Endothelial cell of umbilical vein (primary cell): ENCODE measurements at regions not wholly inside any gene's neighbourhood (a gene's known extent, or its start where the extent isn't known, plus 50 kb on each side); places are given as distances from the start of the nearest gene placed in this dataset.

Experiments used
- BruUV-seq: library from RNA; stranded (reverse); fragments of 400-500 nt; replicated peaks from 2 replicates; lab custom pipeline; 2021; lab: Mats Ljungman, UMichigan
- CTCF ChIA-PET: fragments of 300-600, 350-600 bp; sonication (Branson Sonifier 250); formaldehyde crosslinking; loops from one replicate; lab custom pipeline; 2021; ENCODE audit warnings: antibody characterized with exemption, inconsistent platforms; lab: Charles Lee
- POLR2A ChIA-PET: fragments of 300-600, 350-600 bp; sonication (Branson Sonifier 250); formaldehyde crosslinking; loops from one replicate; lab custom pipeline; 2021; ENCODE audit warnings: antibody characterized with exemption, inconsistent platforms; lab: Charles Lee
- DNase-seq: peaks from one replicate; pipeline ENCODE4 v3.0.0-alpha.2; 2011; ENCODE audit warnings: low read depth, low spot score
- FAIRE-seq: peaks from 2 replicates; lab custom pipeline; 2011; peaks lifted over from hg19 to GRCh38; lab: Jason Lieb, UNC
- H2AFZ ChIP-seq: 2 replicates; pipeline ENCODE4 v1.6.0; 2012; ENCODE audit warnings: low read depth, low read length, control low read depth, inconsistent platforms
- H3K27ac ChIP-seq: 2 replicates; pipeline ENCODE4 v1.5.1; 2011; ENCODE audit warnings: low read depth, mild to moderate bottlenecking, control low read depth, low read length, moderate library complexity; ENCODE audit not compliant: insufficient read depth
- H3K27me3 ChIP-seq, 2 experiments: 2 replicates each; pipeline versions ENCODE4 v1.6.0 to v1.6.1; 2011; ENCODE audit warnings: low read length in 2 of 2, mixed read lengths in 1 of 2; ENCODE audit not compliant: control insufficient read depth in 2 of 2, insufficient read depth in 2 of 2
- H3K36me3 ChIP-seq, 2 experiments: 2 replicates in 1 of 2; 3 replicates in 1 of 2; pipeline ENCODE4 v1.5.1; 2011; ENCODE audit warnings: low read length in 2 of 2, mild to moderate bottlenecking in 1 of 2, moderate library complexity in 1 of 2; ENCODE audit not compliant: control insufficient read depth in 2 of 2, insufficient read depth in 2 of 2; ENCODE audit errors: extremely low read depth in 1 of 2
- H3K4me1 ChIP-seq: 3 replicates; pipeline ENCODE4 v1.5.1; 2011; ENCODE audit warnings: mild to moderate bottlenecking, low read length; ENCODE audit not compliant: control insufficient read depth, insufficient read depth; ENCODE audit errors: extremely low read depth
- H3K4me2 ChIP-seq: 2 replicates; pipeline ENCODE4 v1.6.1; 2011; ENCODE audit warnings: low read length, control low read depth, mixed read lengths; ENCODE audit not compliant: insufficient read depth
- H3K4me3 ChIP-seq, 3 experiments: fragments of 200-600 bp in 1 of 3; sonication (generic), shearing (Covaris generic) in 1 of 3; replicated peaks in 1 of 3; 2 replicates each; pipeline ENCODE4 v1.5.1; 2011 to 2016; ENCODE audit warnings: control low read depth in 3 of 3, low read length in 3 of 3, mild to moderate bottlenecking in 2 of 3, inconsistent platforms in 1 of 3, low read depth in 1 of 3, moderate library complexity in 1 of 3; ENCODE audit not compliant: insufficient read depth in 1 of 3
- H3K79me2 ChIP-seq: 2 replicates; pipeline ENCODE4 v1.6.0; 2012; ENCODE audit warnings: low read length, inconsistent platforms; ENCODE audit not compliant: control insufficient read depth, insufficient read depth
- H3K9ac ChIP-seq: replicated peaks from 2 replicates; pipeline ENCODE3; 2011; ENCODE audit warnings: low read length, control low read depth; ENCODE audit not compliant: insufficient read depth; ENCODE audit errors: extremely low read depth
- H3K9me1 ChIP-seq: replicated peaks from 3 replicates; pipeline ENCODE4 v1.6.0; 2011; ENCODE audit warnings: mild to moderate bottlenecking, low read length; ENCODE audit not compliant: control insufficient read depth, insufficient read depth; ENCODE audit errors: extremely low read depth
- H3K9me3 ChIP-seq: replicated peaks from 2 replicates; pipeline ENCODE4 v1.5.1; 2012; ENCODE audit warnings: low read length, inconsistent platforms; ENCODE audit not compliant: control insufficient read depth, insufficient read depth
- H4K20me1 ChIP-seq: replicated peaks from 2 replicates; pipeline ENCODE3; 2011; ENCODE audit warnings: mild to moderate bottlenecking, low read length; ENCODE audit not compliant: control insufficient read depth, insufficient read depth; ENCODE audit errors: extremely low read depth
- EZH2 ChIP-seq: IDR thresholded peaks from 2 replicates; pipeline ENCODE4 v1.6.1; 2012; ENCODE audit warnings: borderline replicate concordance, low read depth, mild to moderate bottlenecking, moderate library complexity, low read length, inconsistent platforms; ENCODE audit not compliant: severe bottlenecking
- FOS ChIP-seq: IDR thresholded peaks from 2 replicates; pipeline ENCODE4 v1.6.1; 2011; ENCODE audit warnings: mild to moderate bottlenecking, low read length, moderate library complexity, borderline replicate concordance; ENCODE audit not compliant: insufficient read depth
- GATA2 ChIP-seq: IDR thresholded peaks from 2 replicates; pipeline ENCODE4 v1.7.0; 2011; ENCODE audit warnings: low read depth, mild to moderate bottlenecking, moderate library complexity, mixed read lengths, low read length; ENCODE audit not compliant: insufficient read length, insufficient read depth
- JUN ChIP-seq: IDR thresholded peaks from 2 replicates; pipeline ENCODE4 v1.6.1; 2011; ENCODE audit warnings: borderline replicate concordance, low read depth; ENCODE audit not compliant: insufficient read length, insufficient read depth
- MAX ChIP-seq: IDR thresholded peaks from 2 replicates; pipeline ENCODE4 v1.6.1; 2011; ENCODE audit not compliant: insufficient read depth, insufficient read length
- MYC ChIP-seq: IDR thresholded peaks from one replicate; pipeline ENCODE4 v1.6.1; 2011; ENCODE audit warnings: mild to moderate bottlenecking, low read depth, low read length
- POLR2A ChIP-seq: IDR thresholded peaks from 2 replicates; pipeline ENCODE4 v1.6.1; 2012; ENCODE audit warnings: low read depth, mild to moderate bottlenecking, control low read depth, low read length
- POLR2AphosphoS5 ChIP-seq: IDR thresholded peaks from 2 replicates; pipeline ENCODE4 v1.6.1; 2012; ENCODE audit warnings: low read depth, mild to moderate bottlenecking, control low read depth, low read length, moderate library complexity; ENCODE audit not compliant: insufficient read depth
- dilution Hi-C: fragments of 300-500 bp; cut with MboI; formaldehyde crosslinking; loops from one replicate; pipeline ENCODE4 v1.15.0; 2019; ENCODE audit warnings: low sequenced_read_pairs; ENCODE audit not compliant: extremely low pct_ligation_motif_present
- intact Hi-C: fragments of 100-400 bp; cut with micrococcal nuclease; formaldehyde crosslinking; loops from one replicate; pipeline ENCODE4 v1.10.0; 2022
- TF ChIP-seq, protein P1 (sequence below), 2 donors: IDR thresholded peaks; 1 replicate in 1 of 2; 2 replicates in 1 of 2; pipeline ENCODE4 v1.5.1; 2011; ENCODE audit warnings: low read length in 2 of 2, mild to moderate bottlenecking in 2 of 2, moderate library complexity in 2 of 2, control low read depth in 1 of 2, inconsistent platforms in 1 of 2, low read depth in 1 of 2; ENCODE audit not compliant: insufficient read depth in 1 of 2; ENCODE audit errors: extremely low read depth in 1 of 2

GRCh38 chr18:78518805-78519204 is 460.8 kb upstream of the SALL3 start:
- Histone ChIP-seq H3K27me3 (no peaks in the 10 kb centered on the region), H3K79me2 (no peaks in the 10 kb centered on the region), H3K4me1 (no peaks in the 10 kb centered on the region), H3K9ac (no peak overlapping the region), H3K4me2 (no peak overlapping the region), H4K20me1 (no peaks in the 10 kb centered on the region), H2AFZ (no peak overlapping the region), H3K9me3 (peaks cover 9% of the 10 kb centered on the region), H3K4me3 (no peak overlapping the region), H3K9me1 (no peaks in the 10 kb centered on the region), H3K27ac (no peak overlapping the region), H3K36me3 (no peaks in the 10 kb centered on the region)
- no peak for FAIRE-seq
- CTCF ChIA-PET, result no interaction called here
- no peak for TF ChIP-seq GATA2
- TF ChIP-seq MAX, result no peak
- no peak for TF ChIP-seq FOS
- TF ChIP-seq POLR2AphosphoS5, result no peak
- TF ChIP-seq, protein P1, sequence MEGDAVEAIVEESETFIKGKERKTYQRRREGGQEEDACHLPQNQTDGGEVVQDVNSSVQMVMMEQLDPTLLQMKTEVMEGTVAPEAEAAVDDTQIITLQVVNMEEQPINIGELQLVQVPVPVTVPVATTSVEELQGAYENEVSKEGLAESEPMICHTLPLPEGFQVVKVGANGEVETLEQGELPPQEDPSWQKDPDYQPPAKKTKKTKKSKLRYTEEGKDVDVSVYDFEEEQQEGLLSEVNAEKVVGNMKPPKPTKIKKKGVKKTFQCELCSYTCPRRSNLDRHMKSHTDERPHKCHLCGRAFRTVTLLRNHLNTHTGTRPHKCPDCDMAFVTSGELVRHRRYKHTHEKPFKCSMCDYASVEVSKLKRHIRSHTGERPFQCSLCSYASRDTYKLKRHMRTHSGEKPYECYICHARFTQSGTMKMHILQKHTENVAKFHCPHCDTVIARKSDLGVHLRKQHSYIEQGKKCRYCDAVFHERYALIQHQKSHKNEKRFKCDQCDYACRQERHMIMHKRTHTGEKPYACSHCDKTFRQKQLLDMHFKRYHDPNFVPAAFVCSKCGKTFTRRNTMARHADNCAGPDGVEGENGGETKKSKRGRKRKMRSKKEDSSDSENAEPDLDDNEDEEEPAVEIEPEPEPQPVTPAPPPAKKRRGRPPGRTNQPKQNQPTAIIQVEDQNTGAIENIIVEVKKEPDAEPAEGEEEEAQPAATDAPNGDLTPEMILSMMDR (IDR thresholded peaks at IDR 0.05; ENCODE audit: extremely low read depth in 1 of 2, insufficient read depth in 1 of 2, low read depth in 1 of 2, low read length in 2 of 2), result no peak
- TF ChIP-seq MYC, result no peak
- no peak for TF ChIP-seq EZH2
- no peak for TF ChIP-seq JUN
- TF ChIP-seq POLR2A, result no peak
- intact Hi-C loops, result no loop called here
- POLR2A ChIA-PET, result no interaction called here
- dilution Hi-C loops, result no loop called here
- BruUV-seq, result no TSS peak
- DNase-seq, result no peak
